ENCODE measurements at regions not wholly inside any gene's neighbourhood (a gene's known extent, or its start where the extent isn't known, plus 50 kb on each side); places are given as distances from the start of the nearest gene placed in this dataset.

GRCh38 chr2:147547440-147547839 is 297.4 kb upstream of the ACVR2A start:
- no peak for DNase-seq

GRCh38 chr2:147546109-147546508 is 298.7 kb upstream of the ACVR2A start:
- DNase-seq = no peak

GRCh38 chr2:147543056-147543455 is 301.8 kb upstream of the ACVR2A start:
- DNase-seq = no peak

GRCh38 chr2:147542351-147542750 is 302.5 kb upstream of the ACVR2A start:
- DNase-seq = no peak

- DNase-seq = no peak
These were observed 303.5 kb upstream of the ACVR2A start for GRCh38 chr2:147541314-147541713.

GRCh38 chr2:147538821-147539220 is 306.0 kb upstream of the ACVR2A start:
- no peak for DNase-seq

GRCh38 chr2:147538088-147538487 is 306.7 kb upstream of the ACVR2A start:
- no peak for DNase-seq

GRCh38 chr2:147531269-147531668 is 313.6 kb upstream of the ACVR2A start:
- no peak for DNase-seq

- no peak for DNase-seq
These were observed 314.8 kb upstream of the ACVR2A start for GRCh38 chr2:147530033-147530432.

GRCh38 chr2:147525819-147526489 is 318.9 kb upstream of the ACVR2A start:
- no peak for DNase-seq

- no peak for DNase-seq
These were observed 319.9 kb upstream of the ACVR2A start for GRCh38 chr2:147524912-147525311.

GRCh38 chr2:147523415-147523814 is 321.4 kb upstream of the ACVR2A start:
- no peak for DNase-seq

- no peak for DNase-seq
These were observed 322.9 kb upstream of the ACVR2A start for GRCh38 chr2:147521936-147522335.

GRCh38 chr2:147520817-147521216 is 324.0 kb upstream of the ACVR2A start:
- DNase-seq = no peak

- DNase-seq = no peak
These were observed 325.7 kb upstream of the ACVR2A start for GRCh38 chr2:147519178-147519577.

- DNase-seq = no peak
These were observed 329.6 kb upstream of the ACVR2A start for GRCh38 chr2:147515213-147515612.

GRCh38 chr2:147512206-147512605 is 332.6 kb upstream of the ACVR2A start:
- DNase-seq = no peak

GRCh38 chr2:147511491-147511948 is 333.3 kb upstream of the ACVR2A start:
- no peak for DNase-seq

GRCh38 chr2:147509821-147510220 is 335.0 kb upstream of the ACVR2A start:
- DNase-seq = no peak

- DNase-seq = no peak
These were observed 337.9 kb upstream of the ACVR2A start for GRCh38 chr2:147506889-147507288.

- no peak for DNase-seq
These were observed 342.0 kb upstream of the ACVR2A start for GRCh38 chr2:147502711-147503290.

- DNase-seq = no peak
These were observed 342.9 kb upstream of the ACVR2A start for GRCh38 chr2:147501968-147502367.

GRCh38 chr2:147500819-147501395 is 343.9 kb upstream of the ACVR2A start:
- no peak for DNase-seq

GRCh38 chr2:147500229-147500628 is 344.6 kb upstream of the ACVR2A start:
- DNase-seq = no peak

- no peak for DNase-seq
These were observed 345.0 kb upstream of the ACVR2A start for GRCh38 chr2:147499785-147500184.

All from GOT3 (cell line).